OCI-LY1 (cell line): ENCODE measurements at regions not wholly inside any gene's neighbourhood (a gene's known extent, or its start where the extent isn't known, plus 50 kb on each side); places are given as distances from the start of the nearest gene placed in this dataset.

Experiments used
- H2AFZ ChIP-seq: fragments of 200-600 bp; sonication (generic), shearing (Covaris generic); 2 replicates; pipeline ENCODE4 v1.6.0; 2014; ENCODE audit warnings: antibody characterized with exemption, mild to moderate bottlenecking, low read length
- H3F3A ChIP-seq: fragments of 200-600 bp; sonication (generic), shearing (Covaris generic); 2 replicates; pipeline ENCODE4 v1.6.0; 2014; ENCODE audit warnings: mild to moderate bottlenecking, antibody characterized with exemption, low read length, moderate library complexity; ENCODE audit not compliant: insufficient read depth
- H3K27ac ChIP-seq: fragments of 200-600 bp; sonication (generic); 2 replicates; pipeline ENCODE4 v1.5.1; 2014; ENCODE audit warnings: low read length, mixed run types, mild to moderate bottlenecking, low read depth; ENCODE audit not compliant: poor library complexity, severe bottlenecking
- H3K27me3 ChIP-seq: fragments of 200-600 bp; sonication (generic); 2 replicates; pipeline ENCODE4 v1.6.0; 2014; ENCODE audit warnings: antibody characterized with exemption, mild to moderate bottlenecking, low read length, moderate library complexity; ENCODE audit not compliant: insufficient read depth
- H3K36me3 ChIP-seq: fragments of 200-600 bp; sonication (generic); 2 replicates; pipeline ENCODE4 v1.6.1; 2014; ENCODE audit warnings: mild to moderate bottlenecking, antibody characterized with exemption, low read length, moderate library complexity, mixed read lengths; ENCODE audit not compliant: insufficient read depth
- H3K4me1 ChIP-seq: fragments of 200-600 bp; sonication (generic); 2 replicates; pipeline ENCODE4 v1.5.1; 2014; ENCODE audit warnings: mild to moderate bottlenecking, low read length, moderate library complexity; ENCODE audit not compliant: insufficient read depth, severe bottlenecking
- H3K4me2 ChIP-seq: fragments of 200-600 bp; sonication (generic), shearing (Covaris generic); 2 replicates; pipeline ENCODE4 v1.6.1; 2014; ENCODE audit warnings: low read length
- H3K4me3 ChIP-seq: fragments of 200-600 bp; sonication (generic); 2 replicates; pipeline ENCODE4 v1.5.1; 2014; ENCODE audit warnings: low read length, low read depth, mild to moderate bottlenecking, mixed read lengths; ENCODE audit not compliant: poor library complexity, severe bottlenecking
- H3K79me2 ChIP-seq: fragments of 200-600 bp; shearing (Covaris generic); 2 replicates; pipeline ENCODE4 v1.6.1; 2016; ENCODE audit warnings: mixed run types, low read length, mixed read lengths; ENCODE audit not compliant: insufficient read depth
- H3K9ac ChIP-seq: fragments of 200-600 bp; sonication (generic), shearing (Covaris generic); 2 replicates; pipeline ENCODE4 v1.6.1; 2014; ENCODE audit warnings: mild to moderate bottlenecking, low read length, mixed read lengths
- H3K9me2 ChIP-seq: fragments of 200-600 bp; sonication (generic), shearing (Covaris generic); 2 replicates; pipeline ENCODE4 v1.6.1; 2014; ENCODE audit warnings: low read depth, mild to moderate bottlenecking, low read length, mixed read lengths
- H3K9me3 ChIP-seq: fragments of 200-600 bp; shearing (Covaris generic); 2 replicates; pipeline ENCODE4 v1.6.1; 2014; ENCODE audit warnings: low read length, mixed read lengths
- H4K20me1 ChIP-seq: fragments of 200-600 bp; sonication (generic), shearing (Covaris generic); 2 replicates; pipeline ENCODE4 v1.6.0; 2016; ENCODE audit warnings: mild to moderate bottlenecking, low read length; ENCODE audit not compliant: insufficient read depth
- EZH2 ChIP-seq: fragments of 200-600 bp; sonication (generic), shearing (Covaris generic); IDR thresholded peaks from 2 replicates; pipeline ENCODE4 v1.8.0; 2017; ENCODE audit warnings: borderline replicate concordance, mixed run types, mild to moderate bottlenecking, antibody characterized with exemption, low read length, moderate library complexity, mixed read lengths
- TF ChIP-seq, protein P1 (sequence below): fragments of 200-600 bp; sonication (generic), shearing (Covaris generic); IDR thresholded peaks from 2 replicates; pipeline ENCODE4 v1.5.1; 2017; ENCODE audit warnings: mild to moderate bottlenecking, antibody characterized with exemption, low read length, moderate library complexity, mixed read lengths

DNA sequence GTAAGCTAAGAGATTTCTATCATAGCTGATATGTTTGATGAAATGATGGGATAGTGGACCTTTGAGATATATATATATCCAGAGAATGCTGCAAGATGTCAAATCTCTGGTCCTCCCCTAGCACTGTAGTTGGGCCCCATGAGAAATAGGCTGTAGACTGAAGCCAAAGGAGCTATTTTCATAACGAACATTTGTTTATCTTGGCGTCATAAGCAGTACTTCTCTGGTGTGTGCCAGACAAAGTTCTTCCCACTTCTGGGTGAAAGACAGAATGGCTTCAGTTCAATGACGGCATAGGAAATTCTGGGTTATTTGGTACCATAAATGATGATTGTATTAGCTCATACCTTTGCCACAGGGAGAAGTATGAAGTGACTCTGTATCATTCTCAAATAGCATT lies 534.3 kb downstream of the SOX5 start:
- Histone ChIP-seq H3K27ac (no peak overlapping the region), H3K9ac (no peak overlapping the region), H3K9me2 (no peaks in the 10 kb centered on the region), H3F3A (no peaks in the 10 kb centered on the region), H3K9me3 (no peaks in the 10 kb centered on the region), H3K36me3 (no peaks in the 10 kb centered on the region), H3K4me2 (no peak overlapping the region), H3K27me3 (no peaks in the 10 kb centered on the region), H3K4me3 (no peak overlapping the region), H4K20me1 (no peaks in the 10 kb centered on the region), H3K4me1 (no peaks in the 10 kb centered on the region), H2AFZ (no peak overlapping the region), H3K79me2 (no peaks in the 10 kb centered on the region)
- TF ChIP-seq, protein P1, sequence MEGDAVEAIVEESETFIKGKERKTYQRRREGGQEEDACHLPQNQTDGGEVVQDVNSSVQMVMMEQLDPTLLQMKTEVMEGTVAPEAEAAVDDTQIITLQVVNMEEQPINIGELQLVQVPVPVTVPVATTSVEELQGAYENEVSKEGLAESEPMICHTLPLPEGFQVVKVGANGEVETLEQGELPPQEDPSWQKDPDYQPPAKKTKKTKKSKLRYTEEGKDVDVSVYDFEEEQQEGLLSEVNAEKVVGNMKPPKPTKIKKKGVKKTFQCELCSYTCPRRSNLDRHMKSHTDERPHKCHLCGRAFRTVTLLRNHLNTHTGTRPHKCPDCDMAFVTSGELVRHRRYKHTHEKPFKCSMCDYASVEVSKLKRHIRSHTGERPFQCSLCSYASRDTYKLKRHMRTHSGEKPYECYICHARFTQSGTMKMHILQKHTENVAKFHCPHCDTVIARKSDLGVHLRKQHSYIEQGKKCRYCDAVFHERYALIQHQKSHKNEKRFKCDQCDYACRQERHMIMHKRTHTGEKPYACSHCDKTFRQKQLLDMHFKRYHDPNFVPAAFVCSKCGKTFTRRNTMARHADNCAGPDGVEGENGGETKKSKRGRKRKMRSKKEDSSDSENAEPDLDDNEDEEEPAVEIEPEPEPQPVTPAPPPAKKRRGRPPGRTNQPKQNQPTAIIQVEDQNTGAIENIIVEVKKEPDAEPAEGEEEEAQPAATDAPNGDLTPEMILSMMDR, result no peak
- TF ChIP-seq EZH2, result no peak

GRCh38 chr12:23421556-23421955 lies 527.9 kb downstream of the SOX5 start:
- no peaks in the 10 kb centered on the region for H3K27me3 ChIP-seq
- H3F3A ChIP-seq, result no peaks in the 10 kb centered on the region
- H3K9ac ChIP-seq, result no peak overlapping the region
- no peaks in the 10 kb centered on the region for H3K9me2 ChIP-seq
- no peak overlapping the region for H3K4me3 ChIP-seq
- no peaks in the 10 kb centered on the region for H3K36me3 ChIP-seq
- no peak for TF ChIP-seq EZH2
- TF ChIP-seq, protein P1, result no peak
- no peak overlapping the region for H3K4me2 ChIP-seq
- no peaks in the 10 kb centered on the region for H3K9me3 ChIP-seq
- H3K79me2 ChIP-seq, result no peaks in the 10 kb centered on the region
- no peak overlapping the region for H2AFZ ChIP-seq
- no peaks in the 10 kb centered on the region for H3K4me1 ChIP-seq
- no peaks in the 10 kb centered on the region for H4K20me1 ChIP-seq
- no peak overlapping the region for H3K27ac ChIP-seq

DNA sequence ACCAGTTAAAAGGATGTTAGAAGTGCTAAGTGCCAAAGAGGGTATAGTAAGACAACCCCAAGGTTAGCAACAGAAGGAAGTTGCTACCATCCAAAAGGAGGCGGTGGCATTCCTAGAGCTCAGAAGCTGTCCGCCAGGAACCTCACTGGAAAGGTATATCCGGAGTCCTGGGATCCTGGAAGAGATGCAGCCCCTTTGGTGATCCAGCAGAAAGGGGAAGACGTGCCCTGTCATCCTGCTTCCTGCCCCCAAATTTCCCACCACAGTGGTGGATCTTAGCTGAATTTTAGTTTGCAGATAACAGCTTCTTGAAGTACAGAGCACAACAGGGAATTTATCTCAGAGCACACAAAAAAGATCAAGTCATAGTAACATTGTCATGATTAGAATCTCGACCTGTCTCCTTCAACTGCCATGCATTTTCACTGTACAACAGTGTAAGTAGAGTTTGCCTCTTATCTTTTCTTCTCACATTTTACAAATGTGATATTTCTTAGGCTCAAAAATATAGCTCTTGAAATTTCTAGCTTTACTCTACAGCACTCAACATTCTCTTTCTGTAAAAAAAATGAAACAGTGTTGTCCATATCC lies 526.3 kb downstream of the SOX5 start:
- Histone ChIP-seq H3K27me3 (no peaks in the 10 kb centered on the region), H3K27ac (no peak overlapping the region), H3F3A (no peaks in the 10 kb centered on the region), H3K36me3 (no peaks in the 10 kb centered on the region), H3K4me2 (no peak overlapping the region), H3K4me1 (no peaks in the 10 kb centered on the region), H3K79me2 (no peaks in the 10 kb centered on the region), H2AFZ (no peak overlapping the region), H3K9me3 (no peaks in the 10 kb centered on the region), H3K9me2 (no peaks in the 10 kb centered on the region), H4K20me1 (no peaks in the 10 kb centered on the region), H3K9ac (no peak overlapping the region), H3K4me3 (no peak overlapping the region)
- TF ChIP-seq, protein P1, result no peak
- TF ChIP-seq EZH2, result no peak
